Hindlimb muscle (tissue), 1 donor: ENCODE measurements at regions not wholly inside any gene's neighbourhood (a gene's known extent, or its start where the extent isn't known, plus 50 kb on each side); places are given as distances from the start of the nearest gene placed in this dataset.

Source experiments
- DNase-seq: peaks from one replicate; pipeline ENCODE4 v3.0.0-alpha.2; 2013

DNA sequence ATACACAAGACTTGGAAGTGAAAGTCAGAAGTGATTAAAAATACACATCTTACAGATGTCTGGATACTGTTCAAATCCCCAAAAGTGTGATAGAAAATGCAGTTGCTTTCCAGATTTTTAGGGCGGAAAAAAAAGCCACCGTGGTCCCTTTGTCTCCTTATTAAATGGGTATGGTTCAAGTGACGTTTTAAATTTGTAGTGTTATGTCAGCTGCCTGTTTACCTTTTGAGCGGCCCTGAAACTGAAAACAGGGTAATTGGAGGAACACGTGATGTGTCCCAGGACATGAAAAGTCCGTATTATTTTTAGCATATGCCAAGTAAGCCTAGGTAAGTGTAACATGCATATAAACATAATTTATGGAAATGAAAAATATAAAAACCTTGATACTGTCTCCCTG is 109.0 kb upstream of the PDZRN3 start:
- DNase-seq: no peak

DNA sequence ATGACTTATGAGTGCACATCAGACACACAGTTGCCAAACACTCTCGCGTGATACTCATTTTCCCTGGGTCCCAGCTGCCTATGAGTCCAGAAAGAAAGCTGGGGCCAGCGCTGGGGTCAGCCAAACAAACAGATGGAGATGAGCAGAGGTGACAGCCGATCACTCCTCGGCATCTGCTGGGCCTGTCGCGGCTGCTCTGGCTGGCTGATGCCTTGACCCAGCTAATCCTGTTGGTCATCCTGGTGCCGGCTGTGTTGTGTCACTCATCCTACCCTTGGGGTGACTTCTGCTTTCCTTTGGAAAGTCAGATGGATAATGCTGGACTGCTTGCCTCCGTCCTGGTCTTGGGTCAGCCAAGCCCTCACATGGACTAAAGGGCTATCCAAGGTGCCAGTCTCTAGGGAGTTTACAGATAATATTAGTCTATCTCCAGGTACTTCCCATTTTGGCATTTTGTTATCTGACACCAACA is 105.3 kb upstream of the PDZRN3 start:
- peak; percentile 53 for DNase-seq

DNA sequence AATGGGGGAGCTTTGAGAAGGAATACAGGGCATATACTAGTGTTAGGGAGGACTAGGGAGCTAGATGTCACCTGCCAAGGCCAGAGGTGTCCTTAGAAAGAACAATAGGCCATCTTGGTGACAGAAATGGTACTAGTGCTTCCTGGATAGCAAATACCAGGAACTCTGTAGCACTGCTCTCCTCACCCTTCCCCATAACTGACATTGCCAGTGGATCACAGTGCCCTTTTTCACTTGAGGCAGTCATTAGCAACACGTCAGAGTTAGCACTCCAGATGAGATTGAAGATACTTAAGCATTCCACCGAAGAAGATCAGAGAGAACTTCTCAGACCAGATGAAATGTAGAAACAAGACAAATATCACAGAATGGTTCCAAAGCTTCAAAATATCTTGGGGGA is 103.1 kb upstream of the PDZRN3 start:
- no peak for DNase-seq

DNA sequence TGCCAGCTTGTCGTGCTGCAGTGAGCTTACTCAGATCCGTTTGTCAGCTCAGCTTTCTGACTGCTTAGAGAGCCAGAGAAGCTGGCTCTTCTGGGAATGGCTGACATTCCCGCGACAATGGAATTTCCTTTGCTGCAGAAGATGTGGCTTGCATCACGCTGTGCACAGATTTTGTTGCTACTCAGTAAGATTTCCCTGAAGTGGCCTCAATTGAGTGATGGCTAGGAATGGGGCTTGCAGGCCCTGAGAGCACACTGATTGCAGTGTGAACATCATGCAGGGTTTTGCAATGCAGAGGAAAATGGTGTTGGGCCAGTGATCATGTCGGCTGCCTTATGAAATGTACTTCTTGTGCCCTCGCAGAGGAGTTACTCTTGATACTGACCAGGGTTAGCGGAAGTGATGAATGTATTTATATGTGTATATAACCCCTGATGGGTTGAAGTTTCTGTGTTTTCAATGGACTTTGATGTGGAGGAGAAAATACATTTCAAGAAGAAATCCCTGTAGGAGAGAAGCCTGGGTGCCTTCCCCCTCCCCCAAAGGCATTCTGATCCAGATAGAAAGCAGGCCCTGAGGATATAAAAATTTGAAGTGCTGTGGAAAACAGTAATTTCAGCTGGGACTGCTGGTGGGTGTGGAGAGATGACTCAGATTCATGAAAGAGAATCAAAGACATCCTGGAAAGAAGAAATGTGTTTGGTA is 102.5 kb upstream of the PDZRN3 start:
- DNase-seq: no peak

GRCh38 chr3:73723596-73723995 is 98.9 kb upstream of the PDZRN3 start:
- DNase-seq: no peak

DNA sequence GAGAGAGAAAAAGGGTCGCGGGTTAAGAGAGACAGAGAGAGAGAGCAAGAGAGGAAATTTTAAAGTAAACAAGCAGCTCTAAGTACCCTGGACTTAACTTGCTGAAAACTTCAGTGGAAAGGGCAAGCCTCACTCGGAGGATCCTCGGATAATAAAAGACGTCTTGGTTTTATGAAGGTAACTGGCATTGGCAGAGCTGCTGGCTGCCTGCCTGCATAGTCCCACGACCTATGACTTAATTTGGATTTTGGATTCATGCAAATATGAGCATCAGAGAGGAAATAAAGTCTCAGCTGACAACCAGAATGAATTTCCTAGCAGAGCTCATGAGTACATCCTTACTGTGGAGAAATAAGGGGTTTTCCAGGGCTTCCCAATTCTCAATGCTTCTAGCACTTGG is 95.1 kb upstream of the PDZRN3 start:
- DNase-seq: peak; percentile 47

- peak; percentile 47 for DNase-seq
Measured at GRCh38 chr3:73719413-73719851, 94.7 kb upstream of the PDZRN3 start.

DNA sequence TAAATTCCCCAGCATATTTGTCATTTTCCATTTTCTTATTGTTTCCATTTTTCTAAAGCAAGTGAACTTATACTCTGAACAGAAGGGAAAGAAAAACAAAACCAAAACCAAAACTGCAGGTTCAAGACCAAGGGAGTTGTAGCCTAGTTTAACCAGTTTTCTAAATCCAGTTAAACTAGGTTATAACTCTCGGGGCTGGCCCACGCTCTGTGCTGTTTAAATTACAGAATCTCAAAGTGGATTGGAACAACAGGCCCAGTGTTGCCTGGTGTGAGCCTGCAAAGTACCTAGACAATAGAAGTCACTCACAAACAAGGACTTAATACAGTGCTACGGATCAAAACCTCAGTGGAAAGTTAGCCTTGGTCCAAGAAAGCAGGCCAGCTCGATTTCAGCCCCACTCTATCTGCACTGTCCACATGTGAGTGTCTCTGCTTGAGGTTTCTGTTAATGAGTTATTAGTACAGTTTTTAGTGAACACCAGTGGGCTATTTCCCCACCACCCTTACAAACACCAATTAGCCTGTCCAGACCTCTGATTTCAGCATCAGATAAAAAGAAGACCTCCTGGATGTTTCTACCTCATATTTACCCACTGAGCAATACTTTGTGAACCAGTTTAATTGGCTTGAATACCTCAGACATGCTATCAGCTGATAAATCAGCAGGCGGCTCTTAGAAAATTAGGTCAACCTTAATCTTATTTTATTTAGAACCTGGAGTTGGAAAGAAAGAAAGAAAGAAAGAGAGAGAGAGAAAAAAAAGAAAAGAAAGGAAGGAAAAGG is 93.8 kb upstream of the PDZRN3 start:
- no peak for DNase-seq

GRCh38 chr3:73716418-73716817 is 91.7 kb upstream of the PDZRN3 start:
- no peak for DNase-seq

DNA sequence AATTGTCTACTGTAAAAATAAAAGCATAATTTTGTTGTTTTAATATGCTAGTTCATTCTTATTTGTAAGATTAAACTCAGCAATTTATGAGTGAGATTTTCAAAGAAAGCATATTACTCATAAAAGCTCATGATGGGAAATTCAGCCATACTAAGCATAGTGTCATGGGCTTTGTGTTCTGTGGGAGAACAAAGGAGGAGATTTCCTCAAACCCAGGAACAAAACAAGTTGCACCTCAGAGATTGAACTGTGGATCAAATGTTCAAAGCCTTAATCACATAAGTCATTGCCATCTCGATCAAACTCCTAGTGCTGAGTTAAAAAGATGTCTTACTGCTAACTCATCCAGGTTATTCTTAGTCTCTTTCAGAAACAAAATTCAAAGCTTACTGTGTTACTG is 85.6 kb upstream of the PDZRN3 start:
- DNase-seq: no peak

DNA sequence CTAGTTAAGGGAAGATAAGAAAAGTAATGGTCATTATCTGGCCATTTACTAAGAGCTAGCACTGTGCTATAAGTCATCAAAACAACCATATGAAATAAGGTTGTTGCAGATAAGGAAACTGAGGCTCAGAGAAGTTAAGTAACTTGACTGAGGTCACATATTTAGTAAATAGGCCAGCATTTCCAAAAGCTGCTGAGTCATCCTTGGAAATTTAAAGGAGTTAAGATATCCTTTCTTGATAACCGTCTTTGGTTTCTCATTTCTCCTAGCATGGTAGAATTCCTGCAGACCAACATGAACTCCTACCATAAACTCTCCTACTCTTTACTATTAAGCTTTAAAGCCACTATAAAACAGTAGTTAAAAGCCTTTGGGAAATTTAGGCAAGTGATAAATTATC is 85.0 kb upstream of the PDZRN3 start:
- DNase-seq: no peak

GRCh38 chr3:73708956-73709355 is 84.2 kb upstream of the PDZRN3 start:
- DNase-seq: no peak

- no peak for DNase-seq
Measured at GRCh38 chr3:73707772-73708171, 83.0 kb upstream of the PDZRN3 start.

GRCh38 chr3:73706771-73707170 is 82.0 kb upstream of the PDZRN3 start:
- DNase-seq: no peak

DNA sequence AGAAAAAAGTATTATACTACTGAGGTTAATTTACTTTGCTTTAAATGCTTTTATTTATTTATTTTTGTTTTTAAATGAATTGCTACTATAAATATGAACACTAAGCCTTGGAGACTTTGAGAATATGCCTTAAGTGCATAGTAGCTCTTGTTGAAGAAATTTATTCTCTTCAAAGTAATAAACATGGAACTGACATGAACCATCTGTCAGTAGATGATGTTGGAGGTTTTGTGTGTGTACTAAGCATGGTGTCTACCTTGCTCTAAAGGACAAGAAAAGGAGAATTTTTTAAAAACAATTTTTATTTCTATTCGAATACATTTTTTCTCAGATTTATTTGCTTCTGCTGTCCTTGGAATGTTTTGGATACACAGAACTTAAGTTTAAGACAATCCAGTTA is 81.1 kb upstream of the PDZRN3 start:
- no peak for DNase-seq

DNA sequence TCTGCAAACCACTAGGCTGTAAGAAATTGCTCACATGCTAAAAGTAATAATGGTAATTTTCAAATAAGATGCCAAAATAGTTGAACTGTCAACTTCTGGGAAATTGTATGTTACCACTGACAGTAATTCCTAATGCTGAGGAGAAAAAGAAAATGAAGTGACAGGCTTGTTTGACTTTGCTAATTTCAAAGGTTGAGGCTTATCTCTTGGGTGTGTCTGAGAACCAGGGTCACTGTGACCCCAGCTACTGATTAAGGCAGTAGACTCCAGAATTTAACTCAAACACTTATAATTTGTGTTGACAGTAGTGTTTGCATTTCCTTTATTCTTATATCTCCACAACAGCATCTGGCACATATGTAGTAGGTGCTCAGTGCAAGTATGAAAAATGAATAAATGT is 74.6 kb upstream of the PDZRN3 start:
- no peak for DNase-seq

- DNase-seq: no peak
Measured at GRCh38 chr3:73697020-73697419, 72.3 kb upstream of the PDZRN3 start.

DNA sequence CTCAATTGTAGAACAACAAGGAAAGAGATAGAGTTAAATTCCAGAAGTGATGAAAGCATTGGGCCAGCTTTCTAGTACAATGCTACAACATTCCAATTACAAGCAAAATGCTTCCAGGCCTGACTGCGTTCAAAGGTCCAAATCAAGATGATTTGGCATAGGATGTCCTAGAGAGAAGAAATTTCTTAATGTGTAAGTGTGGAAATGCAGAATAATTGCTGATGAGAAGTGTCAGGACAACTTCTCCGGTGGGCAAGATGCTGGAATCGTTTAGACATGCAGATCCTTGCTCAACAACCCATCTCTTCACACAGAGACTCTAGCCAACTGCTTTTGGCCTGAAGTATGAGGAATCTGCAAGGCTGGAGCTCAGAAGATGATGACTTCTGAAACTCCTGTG is 71.1 kb upstream of the PDZRN3 start:
- no peak for DNase-seq

DNA sequence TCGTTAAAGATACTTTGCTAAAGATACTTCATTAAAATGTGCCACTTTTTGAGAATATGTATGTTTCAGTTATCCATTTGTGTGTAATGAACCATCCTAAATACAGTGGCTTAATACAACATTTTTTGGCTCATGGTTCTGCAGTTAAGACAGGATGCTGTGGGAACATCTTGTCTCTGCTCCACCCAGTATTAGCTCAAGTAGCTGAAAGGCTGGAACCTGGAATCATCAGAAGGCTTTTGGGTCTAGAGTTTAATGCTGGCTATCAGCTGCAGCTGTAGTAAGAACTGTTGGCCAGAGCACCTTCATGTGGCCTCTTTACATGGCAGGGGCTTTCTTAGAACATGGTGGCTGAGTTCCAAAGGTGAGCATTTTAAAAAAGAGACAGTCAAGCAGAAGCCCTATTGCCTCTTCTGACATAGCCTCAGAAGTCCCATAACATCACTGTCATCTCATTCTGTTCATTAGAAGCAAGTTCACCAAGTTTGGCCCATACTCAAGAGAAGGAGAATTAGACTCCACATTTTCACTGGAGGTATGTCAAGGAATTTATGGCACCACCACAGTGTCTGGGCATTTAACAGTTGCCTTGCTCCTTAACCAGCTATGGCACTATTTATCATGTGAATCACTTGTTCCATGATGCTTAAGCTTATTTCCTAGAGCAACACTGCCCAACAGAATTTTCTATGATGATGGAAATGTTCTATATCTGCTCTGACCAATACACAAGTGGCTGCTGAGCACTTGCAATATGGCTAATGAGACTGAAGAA is 70.4 kb upstream of the PDZRN3 start:
- DNase-seq: no peak

GRCh38 chr3:73687106-73688004 is 62.6 kb upstream of the PDZRN3 start:
- DNase-seq: peak; percentile 35

- no peak for DNase-seq
Measured at GRCh38 chr3:73685061-73685460, 60.3 kb upstream of the PDZRN3 start.

DNA sequence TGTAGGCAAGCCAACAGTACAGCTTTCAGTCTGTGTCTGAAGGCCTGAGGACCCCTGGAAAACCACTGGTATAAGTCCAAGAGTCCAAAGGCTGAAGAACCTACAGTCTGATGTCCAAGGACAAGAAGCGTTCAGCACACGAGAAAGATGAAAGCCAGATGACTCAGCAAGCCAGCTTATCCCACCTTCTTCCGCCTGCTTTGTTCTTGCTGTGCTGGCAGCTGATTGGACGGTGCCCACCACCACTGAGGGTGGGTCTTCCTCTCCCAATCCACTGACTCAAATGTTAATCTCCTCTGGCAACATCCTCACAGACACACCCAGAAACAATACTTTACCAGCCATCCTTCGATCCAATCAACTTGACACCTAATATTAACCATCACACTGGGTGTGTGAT is 59.0 kb upstream of the PDZRN3 start:
- DNase-seq: no peak
